NT2/D1 (cell line): ENCODE measurements at regions not wholly inside any gene's neighbourhood (a gene's known extent, or its start where the extent isn't known, plus 50 kb on each side); places are given as distances from the start of the nearest gene placed in this dataset.

Source experiments
- DNase-seq: peaks from one replicate; pipeline ENCODE4 v3.0.0-alpha.2; 2011; ENCODE audit warnings: low read depth, low spot score
- H3K27me3 ChIP-seq: 2 replicates; pipeline ENCODE4 v1.6.0; 2011; ENCODE audit warnings: mild to moderate bottlenecking; ENCODE audit not compliant: insufficient read length, insufficient read depth
- H3K36me3 ChIP-seq: 2 replicates; pipeline ENCODE4 v1.6.1; 2011; ENCODE audit warnings: mild to moderate bottlenecking, low read length, mixed read lengths; ENCODE audit not compliant: insufficient read depth, insufficient read length
- H3K4me1 ChIP-seq: 2 replicates; pipeline ENCODE4 v1.5.1; 2011; ENCODE audit not compliant: insufficient read depth, insufficient read length
- H3K4me3 ChIP-seq: 2 replicates; pipeline ENCODE4 v1.5.1; 2011; ENCODE audit warnings: low read depth; ENCODE audit not compliant: insufficient read length
- H3K9ac ChIP-seq: 2 replicates; pipeline ENCODE4 v1.6.0; 2011; ENCODE audit warnings: low read depth; ENCODE audit not compliant: insufficient read length
- H3K9me3 ChIP-seq: 2 replicates; pipeline ENCODE4 v1.5.1; 2011; ENCODE audit warnings: mild to moderate bottlenecking, low read length; ENCODE audit not compliant: insufficient read depth
- SUZ12 ChIP-seq: IDR thresholded peaks from 2 replicates; pipeline ENCODE4 v1.6.1; 2011; ENCODE audit not compliant: insufficient read length, insufficient read depth; ENCODE audit errors: extremely low read depth
- YY1 ChIP-seq: IDR thresholded peaks from 2 replicates; pipeline ENCODE4 v1.6.1; 2011; ENCODE audit not compliant: insufficient read length, insufficient read depth
- ZNF274 ChIP-seq: IDR thresholded peaks from 2 replicates; pipeline ENCODE4 v1.6.1; 2011; ENCODE audit warnings: mild to moderate bottlenecking, low read depth, low read length

GRCh38 chr1:57845041-57845440, 421.2 kb upstream of the DAB1 start:
- DNase-seq = no peak
- Histone ChIP-seq H3K9ac (no peak overlapping the region), H3K36me3 (no peaks in the 10 kb centered on the region), H3K4me3 (no peak overlapping the region), H3K27me3 (no peaks in the 10 kb centered on the region), H3K4me1 (no peaks in the 10 kb centered on the region), H3K9me3 (peaks cover 32% of the 10 kb centered on the region)
- no peak for TF ChIP-seq YY1
- TF ChIP-seq SUZ12 = no peak
- TF ChIP-seq ZNF274 = no peak

DNA sequence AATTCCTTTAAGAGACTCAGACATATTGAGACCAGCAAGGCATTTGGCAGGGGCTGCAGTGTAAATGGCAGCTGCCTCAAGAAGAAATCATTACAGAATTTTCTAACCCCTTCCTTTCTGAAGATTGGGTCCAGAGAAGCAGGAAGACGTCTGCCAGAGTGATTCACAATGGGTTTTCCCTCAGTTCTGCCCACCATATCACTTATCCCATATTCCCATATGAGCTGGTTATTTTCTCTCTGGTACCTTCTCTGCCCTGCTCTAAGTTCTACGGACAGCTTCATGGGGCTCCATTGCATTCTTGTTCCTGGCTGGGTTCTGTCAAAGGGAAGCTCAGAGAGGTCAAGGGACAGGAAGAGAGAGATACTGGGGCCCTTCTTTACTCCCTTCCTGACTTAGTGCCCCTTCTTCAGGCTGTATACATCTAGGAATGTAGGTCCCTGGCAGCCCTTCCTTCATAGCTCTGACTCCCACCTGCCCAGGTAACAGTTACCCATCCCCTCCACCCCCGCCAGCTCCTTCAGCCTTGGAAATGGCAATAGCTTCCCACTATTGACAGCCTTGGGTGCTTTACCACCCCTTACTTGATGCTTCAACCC, 420.6 kb upstream of the DAB1 start:
- H3K4me3 ChIP-seq = no peak overlapping the region
- no peaks in the 10 kb centered on the region for H3K36me3 ChIP-seq
- no peak for DNase-seq
- no peaks in the 10 kb centered on the region for H3K4me1 ChIP-seq
- TF ChIP-seq SUZ12 = no peak
- TF ChIP-seq ZNF274 = no peak
- no peak for TF ChIP-seq YY1
- H3K9me3 ChIP-seq = peaks cover 34% of the 10 kb centered on the region
- H3K9ac ChIP-seq = no peak overlapping the region
- no peaks in the 10 kb centered on the region for H3K27me3 ChIP-seq

DNA sequence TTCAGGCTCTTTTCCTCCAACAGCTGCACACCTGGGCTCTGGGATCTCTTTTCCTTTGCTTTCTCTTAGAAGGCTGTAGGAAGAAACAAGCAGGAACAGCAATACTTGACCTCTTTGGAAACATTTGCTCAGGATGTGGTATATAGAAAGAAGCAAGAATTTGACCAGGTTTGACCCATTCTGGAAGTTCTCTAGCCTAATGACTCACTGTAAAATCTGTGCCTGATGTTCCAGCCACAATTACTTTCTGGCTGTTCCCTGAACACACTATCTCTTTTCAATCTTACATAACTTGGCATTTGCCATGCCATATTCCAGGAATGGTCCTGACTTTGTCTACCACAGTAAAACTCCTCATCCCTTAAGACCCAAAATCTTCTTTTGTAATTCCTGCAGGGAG, 419.9 kb upstream of the DAB1 start:
- DNase-seq = no peak
- Histone ChIP-seq H3K4me1 (no peaks in the 10 kb centered on the region), H3K4me3 (no peak overlapping the region), H3K9me3 (peaks cover 34% of the 10 kb centered on the region), H3K27me3 (no peaks in the 10 kb centered on the region), H3K36me3 (no peaks in the 10 kb centered on the region), H3K9ac (no peak overlapping the region)
- TF ChIP-seq ZNF274 (no peak), YY1 (no peak), SUZ12 (no peak)

DNA sequence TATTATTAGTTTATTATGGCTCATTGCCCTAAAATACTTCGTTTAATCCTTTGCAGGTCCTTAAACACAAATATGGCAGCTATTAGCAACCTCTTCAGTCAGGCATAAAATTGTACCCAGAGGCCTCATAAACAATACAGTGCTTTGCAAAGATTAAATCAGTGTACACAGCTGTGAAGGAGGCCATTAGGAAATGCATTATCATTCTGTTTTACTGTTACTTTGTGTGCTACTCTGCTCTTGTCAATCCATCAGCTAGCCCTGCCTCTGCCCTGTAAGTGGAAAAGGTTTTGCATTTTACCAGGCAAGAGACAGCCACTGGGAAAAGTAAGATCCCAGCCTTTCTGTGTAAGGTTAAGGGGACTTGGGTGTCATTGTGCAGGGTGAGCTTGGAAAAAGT, 415.7 kb upstream of the DAB1 start:
- H3K4me3 ChIP-seq = no peak overlapping the region
- no peak for TF ChIP-seq YY1
- no peak for TF ChIP-seq ZNF274
- no peak for TF ChIP-seq SUZ12
- H3K4me1 ChIP-seq = no peaks in the 10 kb centered on the region
- DNase-seq = no peak
- peaks cover 34% of the 10 kb centered on the region for H3K9me3 ChIP-seq
- H3K36me3 ChIP-seq = no peaks in the 10 kb centered on the region
- H3K9ac ChIP-seq = no peak overlapping the region
- H3K27me3 ChIP-seq = no peaks in the 10 kb centered on the region

- Histone ChIP-seq H3K9me3 (peaks cover 34% of the 10 kb centered on the region), H3K36me3 (no peaks in the 10 kb centered on the region), H3K4me3 (no peak overlapping the region), H3K4me1 (no peaks in the 10 kb centered on the region), H3K9ac (no peak overlapping the region), H3K27me3 (no peaks in the 10 kb centered on the region)
- DNase-seq = no peak
- TF ChIP-seq ZNF274 (no peak), SUZ12 (no peak), YY1 (no peak)
These were observed 415.2 kb upstream of the DAB1 start for GRCh38 chr1:57839067-57839466.

DNA sequence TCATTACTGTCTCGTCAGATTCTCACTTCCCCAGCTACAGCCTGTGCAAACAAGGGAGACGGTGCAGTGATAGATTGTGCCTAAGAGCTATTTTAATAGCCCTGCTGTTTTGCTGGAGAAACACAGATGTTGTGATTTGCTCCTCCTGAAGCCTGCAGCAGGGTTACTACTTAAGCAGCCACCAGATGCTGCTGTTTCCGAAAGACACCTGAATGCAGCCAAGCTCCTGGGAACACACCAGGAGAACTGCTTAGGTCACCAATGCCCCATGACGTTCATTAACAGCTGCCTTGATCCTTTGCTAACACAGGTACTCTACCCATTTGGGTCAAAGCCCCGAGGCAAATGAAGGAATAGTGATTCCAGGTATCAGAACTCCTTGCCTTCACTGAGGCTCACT, 411.8 kb upstream of the DAB1 start:
- Histone ChIP-seq H3K4me3 (no peak overlapping the region), H3K9ac (no peak overlapping the region), H3K27me3 (no peaks in the 10 kb centered on the region), H3K9me3 (peaks cover 8% of the 10 kb centered on the region), H3K36me3 (no peaks in the 10 kb centered on the region), H3K4me1 (no peaks in the 10 kb centered on the region)
- no peak for DNase-seq
- no peak for TF ChIP-seq YY1
- TF ChIP-seq ZNF274 = no peak
- TF ChIP-seq SUZ12 = no peak

DNA sequence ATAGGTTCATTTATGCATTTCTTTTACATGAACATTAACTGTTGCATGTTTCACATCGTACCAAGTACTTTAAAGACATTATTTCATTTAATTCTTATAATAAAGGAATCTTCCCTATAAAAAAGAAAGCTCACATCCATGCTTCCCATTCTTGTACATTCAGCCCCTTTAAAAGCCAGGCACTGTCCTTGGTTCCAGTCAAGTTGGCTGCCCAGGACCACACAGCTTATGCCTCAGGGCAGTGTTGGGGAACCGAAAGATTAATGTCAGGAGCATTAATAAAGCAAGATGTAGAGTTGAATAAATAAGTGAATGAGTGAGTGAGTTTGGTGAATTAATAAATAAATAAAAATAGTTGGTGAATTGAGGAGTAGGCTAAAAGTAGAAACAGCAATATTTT, 409.4 kb upstream of the DAB1 start:
- no peak for DNase-seq
- TF ChIP-seq YY1 (no peak), SUZ12 (no peak), ZNF274 (no peak)
- H3K4me3 ChIP-seq = no peak overlapping the region
- H3K27me3 ChIP-seq = no peaks in the 10 kb centered on the region
- H3K9ac ChIP-seq = no peak overlapping the region
- no peaks in the 10 kb centered on the region for H3K4me1 ChIP-seq
- H3K36me3 ChIP-seq = no peaks in the 10 kb centered on the region
- peaks cover 3% of the 10 kb centered on the region; the same call in 1 of the 2 replicates for H3K9me3 ChIP-seq
